H9 (cell line): ENCODE measurements at regions not wholly inside any gene's neighbourhood (a gene's known extent, or its start where the extent isn't known, plus 50 kb on each side); places are given as distances from the start of the nearest gene placed in this dataset.

ENCODE experiments used
- DNase-seq: peaks from one replicate; pipeline ENCODE4 v3.0.0-alpha.2; 2017
- H2AFZ ChIP-seq: one replicate; pipeline ENCODE4 v1.6.1; 2013; ENCODE audit warnings: mild to moderate bottlenecking, low read length, control low read depth, moderate library complexity
- H2AK5ac ChIP-seq: 2 replicates; pipeline ENCODE4 v1.6.1; 2013; ENCODE audit warnings: low read length, control low read depth, mixed read lengths; ENCODE audit not compliant: insufficient read length
- H2BK120ac ChIP-seq: one replicate; pipeline ENCODE4 v1.6.1; 2013; ENCODE audit warnings: low read depth, mild to moderate bottlenecking, low read length, control low read depth, inconsistent platforms; ENCODE audit not compliant: poor library complexity, severe bottlenecking
- H2BK12ac ChIP-seq: 2 replicates; pipeline ENCODE4 v1.6.1; 2013; ENCODE audit warnings: low read length, control low read depth, mixed read lengths, low read depth; ENCODE audit not compliant: insufficient read length
- H2BK15ac ChIP-seq: 2 replicates; pipeline ENCODE4 v1.6.1; 2013; ENCODE audit warnings: low read depth, low read length, control low read depth
- H2BK20ac ChIP-seq: one replicate; pipeline ENCODE4 v1.6.1; 2013; ENCODE audit warnings: low read depth, mild to moderate bottlenecking, low read length, control low read depth, inconsistent platforms; ENCODE audit not compliant: poor library complexity, severe bottlenecking
- H2BK5ac ChIP-seq: 2 replicates; pipeline ENCODE4 v1.6.1; 2013; ENCODE audit warnings: low read length, control low read depth, mixed read lengths; ENCODE audit not compliant: insufficient read length
- H3K14ac ChIP-seq: 2 replicates; pipeline ENCODE4 v1.6.1; 2013; ENCODE audit warnings: low read length, control low read depth; ENCODE audit not compliant: insufficient read depth
- H3K18ac ChIP-seq: 2 replicates; pipeline ENCODE4 v1.6.1; 2013; ENCODE audit warnings: low read depth, mild to moderate bottlenecking, mixed read lengths, low read length, control low read depth; ENCODE audit not compliant: insufficient read length
- H3K23ac ChIP-seq: 2 replicates; pipeline ENCODE4 v1.6.1; 2013; ENCODE audit warnings: low read length, control low read depth, mixed read lengths, low read depth; ENCODE audit not compliant: insufficient read length
- H3K23me2 ChIP-seq: 2 replicates; pipeline ENCODE4 v1.6.1; 2013; ENCODE audit warnings: low read depth, mild to moderate bottlenecking, mixed read lengths, low read length, control low read depth; ENCODE audit not compliant: insufficient read length, poor library complexity, severe bottlenecking
- H3K27ac ChIP-seq: 2 replicates; pipeline ENCODE4 v1.5.1; 2013; ENCODE audit warnings: low read length, control low read depth, mixed read lengths, low read depth; ENCODE audit not compliant: insufficient read length
- H3K27me3 ChIP-seq: 2 replicates; pipeline ENCODE4 v1.6.1; 2013; ENCODE audit warnings: low read length, control low read depth, inconsistent platforms; ENCODE audit not compliant: insufficient read depth
- H3K4ac ChIP-seq: 2 replicates; pipeline ENCODE4 v1.6.1; 2013; ENCODE audit warnings: low read depth, mild to moderate bottlenecking, control low read depth, inconsistent platforms, low read length, moderate library complexity
- H3K4me1 ChIP-seq: 2 replicates; pipeline ENCODE4 v1.6.1; 2013; ENCODE audit warnings: low read length, control low read depth, inconsistent platforms; ENCODE audit not compliant: insufficient read depth
- H3K4me2 ChIP-seq: 2 replicates; pipeline ENCODE4 v1.6.1; 2013; ENCODE audit warnings: low read length, control low read depth, mixed read lengths; ENCODE audit not compliant: insufficient read length, insufficient read depth
- H3K56ac ChIP-seq: 2 replicates; pipeline ENCODE4 v1.6.1; 2013; ENCODE audit warnings: low read depth, mild to moderate bottlenecking, mixed read lengths, low read length, control low read depth; ENCODE audit not compliant: insufficient read length
- H3K79me1 ChIP-seq: 2 replicates; pipeline ENCODE4 v1.6.1; 2013; ENCODE audit warnings: low read depth, mild to moderate bottlenecking, moderate library complexity, low read length, control low read depth, inconsistent platforms; ENCODE audit not compliant: insufficient read depth, poor library complexity, severe bottlenecking
- H3K79me2 ChIP-seq: 2 replicates; pipeline ENCODE4 v1.6.1; 2013; ENCODE audit warnings: low read length, control low read depth, inconsistent platforms; ENCODE audit not compliant: insufficient read depth
- H3K9ac ChIP-seq: 2 replicates; pipeline ENCODE4 v1.6.1; 2013; ENCODE audit warnings: low read length, control low read depth, mixed read lengths; ENCODE audit not compliant: insufficient read length; ENCODE audit errors: extremely low read depth
- H3K9me3 ChIP-seq: one replicate; pipeline ENCODE4 v1.6.1; 2013; ENCODE audit warnings: low read depth, low read length, inconsistent platforms; ENCODE audit not compliant: control insufficient read depth
- H3T11ph ChIP-seq: one replicate; pipeline ENCODE4 v1.6.1; 2013; ENCODE audit warnings: mild to moderate bottlenecking, low read length, control low read depth, inconsistent platforms
- H4K20me1 ChIP-seq: one replicate; pipeline ENCODE4 v1.6.1; 2013; ENCODE audit not compliant: control insufficient read depth, insufficient read length, insufficient read depth
- H4K5ac ChIP-seq: 2 replicates; pipeline ENCODE4 v1.6.1; 2013; ENCODE audit warnings: low read depth, mild to moderate bottlenecking, mixed read lengths, low read length, control low read depth; ENCODE audit not compliant: insufficient read length
- H4K8ac ChIP-seq: replicated peaks from 2 replicates; pipeline ENCODE4 v1.6.1; 2013; ENCODE audit warnings: low read length, control low read depth, mixed read lengths, low read depth; ENCODE audit not compliant: insufficient read length
- H4K91ac ChIP-seq: 2 replicates; pipeline ENCODE4 v1.6.1; 2013; ENCODE audit warnings: low read depth, mild to moderate bottlenecking, moderate library complexity, mixed read lengths, low read length, control low read depth; ENCODE audit not compliant: insufficient read length
- H3K27ac Mint-ChIP-seq, 3 experiments: 2 replicates in 2 of 3; 3 replicates in 1 of 3; pipeline ENCODE4 v1.8.0; 2020 to 2021; ENCODE audit warnings: mixed read lengths in 3 of 3, mild to moderate bottlenecking in 1 of 3, moderate library complexity in 1 of 3
- H3K27me3 Mint-ChIP-seq: 2 replicates; pipeline ENCODE4 v1.8.0; 2021; ENCODE audit warnings: low read depth, mild to moderate bottlenecking, moderate library complexity, mixed read lengths
- H3K36me3 Mint-ChIP-seq, 3 experiments: 2 replicates in 2 of 3; 3 replicates in 1 of 3; pipeline ENCODE4 v1.8.0; 2020 to 2021; ENCODE audit warnings: low read depth in 3 of 3, mixed read lengths in 3 of 3; ENCODE audit not compliant: insufficient read depth in 1 of 3
- H3K4me1 Mint-ChIP-seq, 2 experiments: 2 replicates each; pipeline ENCODE4 v1.8.0; 2020; ENCODE audit warnings: mixed read lengths in 2 of 2
- H3K4me3 Mint-ChIP-seq, 2 experiments: 2 replicates in 1 of 2; 3 replicates in 1 of 2; pipeline ENCODE4 v1.8.0; 2020 to 2021; ENCODE audit warnings: mild to moderate bottlenecking in 2 of 2, mixed read lengths in 2 of 2, moderate library complexity in 1 of 2
- H3K9me3 Mint-ChIP-seq, 2 experiments: 2 replicates in 1 of 2; 3 replicates in 1 of 2; pipeline ENCODE4 v1.8.0; 2020; ENCODE audit warnings: mild to moderate bottlenecking in 2 of 2, mixed read lengths in 2 of 2, moderate library complexity in 1 of 2
- CTCF ChIP-seq: fragments of 200-600 bp; sonication (generic); conservative IDR thresholded peaks from 3 replicates; pipeline ENCODE4 v1.8.0; 2021; ENCODE audit warnings: antibody characterized with exemption, mild to moderate bottlenecking
- WGBS: extraction: QIAGEN DNeasy Blood & Tissue Kit; methylation state at CpG from one replicate; pipeline ENCODE4 v1.1.7; 2013; ENCODE audit warnings: missing lambda C conversion rate, low lambda C conversion rate, mixed read lengths; ENCODE audit not compliant: insufficient read length; ENCODE audit errors: extremely low coverage; 5-methylcytosine and 5-hydroxymethylcytosine counted together

- no peaks in the 10 kb centered on the region for H3K9me3 ChIP-seq
- no peaks in the 10 kb centered on the region for H3K27me3 ChIP-seq
- H3K27me3 Mint-ChIP-seq, result no peaks in the 10 kb centered on the region; the same call in 1 of the 2 replicates
- no peak overlapping the region for H4K91ac ChIP-seq
- no peak for TF ChIP-seq CTCF
- H3K9me3 Mint-ChIP-seq, result no peaks in the 10 kb centered on the region
- no peaks in the 10 kb centered on the region; the same call in 1 of the 2 replicates for H3K79me2 ChIP-seq
- no peak overlapping the region for H2BK20ac ChIP-seq
- H2BK15ac ChIP-seq, result no peak overlapping the region
- H3K23ac ChIP-seq, result no peak overlapping the region
- H3K4me1 Mint-ChIP-seq, result peaks cover 38 to 61% of the 10 kb centered on the region in 2 experiments
- no peak overlapping the region for H2BK12ac ChIP-seq
- no peaks in the 10 kb centered on the region; a peak in 1 of 7 replicates for H3K36me3 Mint-ChIP-seq
- no peak for DNase-seq
- H4K20me1 ChIP-seq, result no peaks in the 10 kb centered on the region
- H3K27ac Mint-ChIP-seq, result peak overlapping the region in 2 of 3 experiments; percentile 71 to 79; a peak in 2 of 7 replicates
- H3K14ac ChIP-seq, result no peak overlapping the region
- no peak overlapping the region for H3K27ac ChIP-seq
- no peak overlapping the region for H3K9ac ChIP-seq
- H3K4me2 ChIP-seq, result no peak overlapping the region
- WGBS, result no CpG with 5 or more reads among the region's 5 CpGs
- H2BK5ac ChIP-seq, result no peak overlapping the region
- no peak overlapping the region for H3K56ac ChIP-seq
- no peak overlapping the region for H3T11ph ChIP-seq
- no peaks in the 10 kb centered on the region for H3K23me2 ChIP-seq
- no peak overlapping the region for H4K5ac ChIP-seq
- no peak overlapping the region for H3K18ac ChIP-seq
- no peak overlapping the region for H2AFZ ChIP-seq
- no peak overlapping the region for H2AK5ac ChIP-seq
- no peak overlapping the region for H3K4me3 Mint-ChIP-seq
- H2BK120ac ChIP-seq, result no peak overlapping the region
- no peaks in the 10 kb centered on the region; the same call in 1 of the 2 replicates for H3K4me1 ChIP-seq
- H4K8ac ChIP-seq, result no peak overlapping the region
- H3K4ac ChIP-seq, result no peak overlapping the region
- no peaks in the 10 kb centered on the region for H3K79me1 ChIP-seq
Measured at GRCh38 chr2:120874888-120875275, 139.2 kb downstream of the GLI2 start.
